ENCODE measurements at regions not wholly inside any gene's neighbourhood (a gene's known extent, or its start where the extent isn't known, plus 50 kb on each side); places are given as distances from the start of the nearest gene placed in this dataset.

GRCh38 chr1:60463146-60463545 is 389.6 kb upstream of the C1orf87 start:
- TF ChIP-seq CTCF (IDR thresholded peaks at IDR 0.05; ENCODE audit: low read depth, low read length, missing input control) (no peak), REST (IDR thresholded peaks at IDR 0.05) (no peak), GABPA (IDR thresholded peaks at IDR 0.05 in 1 of 2, conservative IDR thresholded peaks at IDR 0.05 in 1 of 2) (no peak), MAX (IDR thresholded peaks at IDR 0.05) (no peak), YY1 (IDR thresholded peaks at IDR 0.05) (no peak), TAF1 (conservative IDR thresholded peaks at IDR 0.05) (no peak), EGR1 (IDR thresholded peaks at IDR 0.05; ENCODE audit: low read depth in 2 of 2) (no peak), JUND (IDR thresholded peaks at IDR 0.05) (no peak), HNF4A (conservative IDR thresholded peaks at IDR 0.05) (no peak), SP1 (IDR thresholded peaks at IDR 0.05) (no peak), RXRA (IDR thresholded peaks at IDR 0.05) (no peak)
